NOMO-1 treated with dmso at 0.1 percent for 144 hours (cell line): ENCODE measurements at regions not wholly inside any gene's neighbourhood (a gene's known extent, or its start where the extent isn't known, plus 50 kb on each side); places are given as distances from the start of the nearest gene placed in this dataset.
"Not testable (repeated sequence)": the region's sequence is repeated elsewhere in the genome, so short reads cannot be mapped to it uniquely, and the experiment has no call there.

Experiments used
- DNase-seq: peaks from one replicate; lab custom pipeline; 2025; ENCODE audit not compliant: unreplicated experiment; lab: John Stamatoyannopoulos, UW

- DNase-seq, result no peak
Measured at GRCh38 chr16:72598696-72599095, 426.7 kb upstream of the PMFBP1 start.

- no peak for DNase-seq
Measured at GRCh38 chr16:72597938-72598337, 426.0 kb upstream of the PMFBP1 start.

GRCh38 chr16:72596373-72596772 lies 424.4 kb upstream of the PMFBP1 start:
- DNase-seq, result no peak

- DNase-seq, result no peak
Measured at GRCh38 chr16:72590151-72590937, 418.4 kb upstream of the PMFBP1 start.

- DNase-seq, result no peak
Measured at GRCh38 chr16:72588551-72588950, 416.6 kb upstream of the PMFBP1 start.

GRCh38 chr16:72578061-72578460 lies 406.1 kb upstream of the PMFBP1 start:
- DNase-seq, result not testable (repeated sequence)

- no peak for DNase-seq
Measured at GRCh38 chr16:72576189-72576588, 404.2 kb upstream of the PMFBP1 start.

GRCh38 chr16:72569677-72570076 lies 397.7 kb upstream of the PMFBP1 start:
- DNase-seq, result no peak

GRCh38 chr16:72568502-72568901 lies 396.5 kb upstream of the PMFBP1 start:
- DNase-seq, result no peak

GRCh38 chr16:72566174-72566573 lies 394.2 kb upstream of the PMFBP1 start:
- DNase-seq, result no peak

- DNase-seq, result no peak
Measured at GRCh38 chr16:72565106-72565505, 393.2 kb upstream of the PMFBP1 start.

GRCh38 chr16:72560617-72561016 lies 388.7 kb upstream of the PMFBP1 start:
- no peak for DNase-seq

GRCh38 chr16:72558501-72558900 lies 386.5 kb upstream of the PMFBP1 start:
- DNase-seq, result no peak

- DNase-seq, result no peak
Measured at GRCh38 chr16:72554935-72555334, 383.0 kb upstream of the PMFBP1 start.

GRCh38 chr16:72552654-72553053 lies 380.7 kb upstream of the PMFBP1 start:
- DNase-seq, result no peak

GRCh38 chr16:72551649-72552048 lies 379.7 kb upstream of the PMFBP1 start:
- DNase-seq, result no peak

GRCh38 chr16:72549878-72550277 lies 377.9 kb upstream of the PMFBP1 start:
- DNase-seq, result no peak

- DNase-seq, result no peak
Measured at GRCh38 chr16:72542102-72542501, 370.1 kb upstream of the PMFBP1 start.

GRCh38 chr16:72537664-72538063 lies 365.7 kb upstream of the PMFBP1 start:
- DNase-seq, result no peak

- no peak for DNase-seq
Measured at GRCh38 chr16:72536723-72537435, 364.9 kb upstream of the PMFBP1 start.

- DNase-seq, result no peak
Measured at GRCh38 chr16:72532906-72533410, 361.0 kb upstream of the PMFBP1 start.

- peak; percentile 20 for DNase-seq
Measured at GRCh38 chr16:72530434-72530833, 358.5 kb upstream of the PMFBP1 start.
